NCI-H69 (cell line): ENCODE measurements at regions not wholly inside any gene's neighbourhood (a gene's known extent, or its start where the extent isn't known, plus 50 kb on each side); places are given as distances from the start of the nearest gene placed in this dataset.
"Not testable (repeated sequence)": the region's sequence is repeated elsewhere in the genome, so short reads cannot be mapped to it uniquely, and the experiment has no call there.

Experiments used
- DNase-seq: peaks from one replicate; lab custom pipeline; 2025; lab: John Stamatoyannopoulos, UW

- DNase-seq = no peak
Measured at GRCh38 chr10:32217216-32217615, 129.7 kb downstream of the EPC1 start.

- DNase-seq = not testable (repeated sequence)
Measured at GRCh38 chr10:32213838-32214237, 133.1 kb downstream of the EPC1 start.

GRCh38 chr10:32211046-32211363 is 136.0 kb downstream of the EPC1 start:
- no peak for DNase-seq

GRCh38 chr10:32210306-32211045 is 136.5 kb downstream of the EPC1 start:
- DNase-seq = peak; percentile 39

GRCh38 chr10:32208005-32208404 is 139.0 kb downstream of the EPC1 start:
- not testable (repeated sequence) for DNase-seq

GRCh38 chr10:32207544-32207943 is 139.4 kb downstream of the EPC1 start:
- DNase-seq = peak; percentile 45

GRCh38 chr10:32205670-32206069 is 141.3 kb downstream of the EPC1 start:
- no peak for DNase-seq

GRCh38 chr10:32204606-32205005 is 142.4 kb downstream of the EPC1 start:
- no peak for DNase-seq

- no peak for DNase-seq
Measured at GRCh38 chr10:32199714-32200394, 143.6 kb upstream of the KIF5B start.

- no peak for DNase-seq
Measured at GRCh38 chr10:32197423-32197822, 141.2 kb upstream of the KIF5B start.

GRCh38 chr10:32190890-32191491 is 134.8 kb upstream of the KIF5B start:
- DNase-seq = peak; percentile 15

- DNase-seq = no peak
Measured at GRCh38 chr10:32189400-32190084, 133.3 kb upstream of the KIF5B start.

- not testable (repeated sequence) for DNase-seq
Measured at GRCh38 chr10:32188601-32189000, 132.4 kb upstream of the KIF5B start.

GRCh38 chr10:32187686-32188085 is 131.5 kb upstream of the KIF5B start:
- no peak for DNase-seq

- not testable (repeated sequence) for DNase-seq
Measured at GRCh38 chr10:32183652-32184051, 127.4 kb upstream of the KIF5B start.

GRCh38 chr10:32182476-32182875 is 126.3 kb upstream of the KIF5B start:
- DNase-seq = no peak

- DNase-seq = no peak
Measured at GRCh38 chr10:32180390-32181280, 124.4 kb upstream of the KIF5B start.

GRCh38 chr10:32179836-32180235 is 123.6 kb upstream of the KIF5B start:
- no peak for DNase-seq

- DNase-seq = not testable (repeated sequence)
Measured at GRCh38 chr10:32177594-32177993, 121.4 kb upstream of the KIF5B start.

- no peak for DNase-seq
Measured at GRCh38 chr10:32175629-32176028, 119.4 kb upstream of the KIF5B start.

- DNase-seq = no peak
Measured at GRCh38 chr10:32174349-32174893, 118.2 kb upstream of the KIF5B start.
